Right lobe of liver (tissue), 6 donors: ENCODE measurements at regions not wholly inside any gene's neighbourhood (a gene's known extent, or its start where the extent isn't known, plus 50 kb on each side); places are given as distances from the start of the nearest gene placed in this dataset.

Experiments used
- ATAC-seq, 4 donors: fragments of 200-7000 bp; cut with Tn5 transposase; one replicate each; pipeline ENCODE4 v1.9.1; 2020; ENCODE audit warnings: mild to moderate bottlenecking in 4 of 4, moderate library complexity in 4 of 4
- DNase-seq, 3 donors: peaks; one replicate each; pipeline ENCODE4 v3.0.0-alpha.2; 2020
- H3K27ac ChIP-seq, 3 donors: fragments of 200-600 bp; one replicate each; pipeline ENCODE4 v1.8.0; 2022
- H3K27me3 ChIP-seq, 2 donors: fragments of 200-600 bp; one replicate each; pipeline ENCODE4 v1.8.0; 2022
- H3K36me3 ChIP-seq, 4 donors: fragments of 200-600 bp; sonication (generic) in 1 of 4; one replicate each; pipeline versions ENCODE4 v1.5.1 to v1.8.0; 2017 to 2022; ENCODE audit warnings: control low read depth in 1 of 4
- H3K4me1 ChIP-seq, 4 donors: fragments of 200-600 bp; sonication (generic) in 1 of 4; one replicate each; pipeline versions ENCODE4 v1.5.1 to v1.8.0; 2017 to 2022; ENCODE audit warnings: control low read depth in 1 of 4
- H3K4me3 ChIP-seq, 3 donors: fragments of 200-600 bp; one replicate each; pipeline ENCODE4 v1.8.0; 2022
- H3K9me3 ChIP-seq, 4 donors: fragments of 200-600 bp; sonication (generic) in 1 of 4; one replicate each; pipeline versions ENCODE4 v1.5.1 to v1.8.0; 2017 to 2022; ENCODE audit warnings: control low read depth in 1 of 4
- POLR2A ChIP-seq: fragments of 450-650 bp; IDR thresholded peaks from one replicate; pipeline ENCODE4 v1.6.1; 2017; ENCODE audit warnings: antibody characterized with exemption, mild to moderate bottlenecking
- WGBS: methylation state at CpG from one replicate; pipeline ENCODE4 v1.1.6; 2018; ENCODE audit warnings: low coverage, low lambda C conversion rate; ENCODE audit not compliant: insufficient coverage; ENCODE audit errors: missing lambda C conversion rate; 5-methylcytosine and 5-hydroxymethylcytosine counted together
- intact Hi-C, 2 donors: fragments of 100-400 bp; cut with DNase I; formaldehyde crosslinking; loops; one replicate each; pipeline versions ENCODE4 v1.11.2 to v1.14.1; 2022
- small RNA-seq, 2 experiments: library from RNA; depleted of rRNA; stranded (forward); fragments of <200 nt; gene quantifications; one replicate each; pipeline ENCODE3, GENCODE V24; 2016
- TF ChIP-seq, protein P1 (sequence below), 4 donors: fragments of 200-600 bp in 3 of 4; fragments of 450-650 bp in 1 of 4; IDR thresholded peaks; one replicate each; pipeline versions ENCODE4 v1.5.1 to v1.8.0; 2016 to 2022; ENCODE audit warnings: antibody characterized with exemption in 4 of 4, mild to moderate bottlenecking in 2 of 4
- donor health status: DM: no; HTN: yes; CAD: no.
- donor health status: DM: no; HTN: no; CAD: no.
- donor health status: DM: no; HTN: no; CAD: no.
- donor health status: DM: no; HTN: yes; CAD: no.
- donor health status: DM: no; HTN: yes; CAD: no.

DNA sequence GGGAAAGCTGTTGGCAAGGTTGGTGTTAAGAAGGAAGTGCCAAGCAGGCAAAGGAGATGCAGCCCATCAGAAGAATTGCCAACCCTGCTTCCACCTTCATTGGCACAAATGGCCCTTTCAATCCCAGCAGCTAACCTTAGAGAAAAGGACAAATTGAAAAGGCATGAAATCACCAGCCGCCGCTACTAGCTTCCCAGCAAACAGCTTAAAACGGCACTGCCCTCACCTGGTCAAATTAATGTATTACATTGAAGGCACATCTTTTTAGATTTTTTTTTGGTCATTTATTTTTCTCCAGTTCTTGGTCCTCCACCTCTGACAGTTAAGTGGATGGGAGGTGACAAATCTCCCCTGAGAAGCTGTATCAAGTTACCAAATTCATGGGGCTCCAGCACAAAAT, 51.0 kb upstream of the NHSL2 start:
- WGBS, result 0% methylated on average over 3 of the region's 3 CpGs
- no peak for DNase-seq

More for the DNA sequence above, 51.0 kb upstream of the NHSL2 start:
- Histone ChIP-seq H3K4me3 (no peak overlapping the region), H3K4me1 (no peaks in the 10 kb centered on the region), H3K27me3 (no peaks in the 10 kb centered on the region), H3K36me3 (no peaks in the 10 kb centered on the region), H3K9me3 (no peaks in the 10 kb centered on the region), H3K27ac (no peak overlapping the region)
- TF ChIP-seq POLR2A, result no peak
- TF ChIP-seq, protein P1, sequence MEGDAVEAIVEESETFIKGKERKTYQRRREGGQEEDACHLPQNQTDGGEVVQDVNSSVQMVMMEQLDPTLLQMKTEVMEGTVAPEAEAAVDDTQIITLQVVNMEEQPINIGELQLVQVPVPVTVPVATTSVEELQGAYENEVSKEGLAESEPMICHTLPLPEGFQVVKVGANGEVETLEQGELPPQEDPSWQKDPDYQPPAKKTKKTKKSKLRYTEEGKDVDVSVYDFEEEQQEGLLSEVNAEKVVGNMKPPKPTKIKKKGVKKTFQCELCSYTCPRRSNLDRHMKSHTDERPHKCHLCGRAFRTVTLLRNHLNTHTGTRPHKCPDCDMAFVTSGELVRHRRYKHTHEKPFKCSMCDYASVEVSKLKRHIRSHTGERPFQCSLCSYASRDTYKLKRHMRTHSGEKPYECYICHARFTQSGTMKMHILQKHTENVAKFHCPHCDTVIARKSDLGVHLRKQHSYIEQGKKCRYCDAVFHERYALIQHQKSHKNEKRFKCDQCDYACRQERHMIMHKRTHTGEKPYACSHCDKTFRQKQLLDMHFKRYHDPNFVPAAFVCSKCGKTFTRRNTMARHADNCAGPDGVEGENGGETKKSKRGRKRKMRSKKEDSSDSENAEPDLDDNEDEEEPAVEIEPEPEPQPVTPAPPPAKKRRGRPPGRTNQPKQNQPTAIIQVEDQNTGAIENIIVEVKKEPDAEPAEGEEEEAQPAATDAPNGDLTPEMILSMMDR (IDR thresholded peaks at IDR 0.05), result peak; percentile 43 to 65 (median 64)
- intact Hi-C loops, result no loop called here
- ATAC-seq, result peak; percentile 44 to 78 (median 74)

Small RNA genes in the stretch of these regions (small RNA-seq; reads per million reads assigned to genes)
- gene BX276092.3, result 0 reads per million in 2 experiments
